Ectodermal cell (in vitro differentiated cells): ENCODE measurements at regions not wholly inside any gene's neighbourhood (a gene's known extent, or its start where the extent isn't known, plus 50 kb on each side); places are given as distances from the start of the nearest gene placed in this dataset.
"Not testable (repeated sequence)": the region's sequence is repeated elsewhere in the genome, so short reads cannot be mapped to it uniquely, and the experiment has no call there.

Experiments
- H3K27ac ChIP-seq: 2 replicates; pipeline ENCODE4 v1.7.0; 2013; ENCODE audit warnings: mild to moderate bottlenecking, low read depth, low read length; ENCODE audit not compliant: insufficient read depth, poor library complexity, severe bottlenecking
- H3K27me3 ChIP-seq: 2 replicates; pipeline ENCODE4 v1.7.0; 2013; ENCODE audit warnings: mild to moderate bottlenecking, low read length; ENCODE audit not compliant: insufficient read depth, control insufficient read depth, poor library complexity, severe bottlenecking
- H3K36me3 ChIP-seq: one replicate; pipeline ENCODE4 v1.7.0; 2013; ENCODE audit warnings: low read length; ENCODE audit not compliant: control insufficient read depth, insufficient read depth
- H3K4me1 ChIP-seq: one replicate; pipeline ENCODE4 v1.7.0; 2013; ENCODE audit warnings: low read length; ENCODE audit not compliant: control insufficient read depth, insufficient read depth
- H3K4me3 ChIP-seq: 2 replicates; pipeline ENCODE4 v1.7.0; 2013; ENCODE audit warnings: low read depth, low read length, control low read depth; ENCODE audit not compliant: insufficient read depth
- H3K9me3 ChIP-seq: 2 replicates; pipeline ENCODE4 v1.7.0; 2013; ENCODE audit warnings: mild to moderate bottlenecking, low read length, moderate library complexity; ENCODE audit not compliant: control insufficient read depth
- WGBS, 2 experiments: methylation state at CpG; one replicate each; pipeline ENCODE4 v1.1.7; 2013; ENCODE audit warnings: missing lambda C conversion rate in 2 of 2; 5-methylcytosine and 5-hydroxymethylcytosine counted together

DNA sequence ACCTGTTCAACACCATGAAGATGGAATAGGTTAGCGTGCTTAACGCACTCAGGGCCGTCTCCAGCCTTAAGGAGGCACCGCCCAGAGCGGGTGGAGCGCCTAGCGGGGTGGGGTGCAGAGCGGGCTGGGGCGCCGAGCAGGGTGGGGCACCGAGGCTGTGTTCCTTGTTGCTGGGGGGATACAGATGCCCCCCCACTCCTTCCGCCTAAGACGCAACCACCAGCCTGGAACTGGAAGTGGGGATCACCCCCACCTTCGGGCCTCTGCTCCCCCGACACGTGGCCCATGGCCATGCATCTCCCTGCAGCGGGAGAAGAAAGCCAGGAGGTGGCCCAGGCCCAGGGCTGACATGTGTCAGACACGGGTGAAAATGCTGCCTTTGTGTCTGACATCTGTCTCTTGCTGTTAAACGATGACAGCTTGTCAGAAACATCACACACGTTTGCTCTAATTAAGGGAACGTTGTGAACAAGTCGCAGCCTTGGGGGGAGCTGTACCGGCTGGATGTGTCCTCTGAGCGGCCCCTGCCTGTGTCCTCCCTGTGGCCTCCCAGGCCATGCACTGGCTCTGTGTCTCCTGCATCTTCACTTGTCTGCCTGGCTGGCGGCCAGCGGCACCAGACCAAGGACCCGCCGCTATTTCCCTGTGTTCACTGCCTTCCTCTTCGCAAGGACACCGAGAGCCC is 192.5 kb downstream of the LAT start:
- not testable (repeated sequence) for H3K27me3 ChIP-seq, H3K36me3 ChIP-seq, H3K27ac ChIP-seq, H3K4me1 ChIP-seq, H3K4me3 ChIP-seq, H3K9me3 ChIP-seq
- 90 to 94% methylated on average over 30 of the region's 30 CpGs for WGBS, 2 experiments

DNA sequence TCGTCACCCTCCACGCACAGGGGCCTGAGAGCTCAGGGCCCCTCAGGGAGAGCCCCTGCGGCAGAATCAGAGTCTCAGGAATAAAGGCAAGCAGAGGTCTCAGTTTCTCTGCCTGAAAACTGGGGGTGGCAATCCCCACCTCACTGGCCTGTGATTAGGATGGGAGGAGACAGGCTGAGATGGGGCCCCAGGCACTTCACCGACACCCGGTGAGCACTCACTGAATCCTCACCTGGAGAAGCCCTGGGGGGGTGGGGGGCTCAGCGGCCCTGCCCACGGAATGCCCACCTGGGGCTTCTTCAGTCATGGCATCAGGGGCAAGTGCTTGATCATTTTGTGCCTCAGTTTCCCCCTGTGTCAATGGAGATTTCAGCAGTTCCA is 192.0 kb downstream of the LAT start:
- 95 to 97% methylated on average over 3 to 5 of the region's 7 CpGs for WGBS, 2 experiments
- H3K4me1 ChIP-seq, H3K9me3 ChIP-seq, H3K27ac ChIP-seq, H3K36me3 ChIP-seq, H3K27me3 ChIP-seq, H3K4me3 ChIP-seq: not testable (repeated sequence)

DNA sequence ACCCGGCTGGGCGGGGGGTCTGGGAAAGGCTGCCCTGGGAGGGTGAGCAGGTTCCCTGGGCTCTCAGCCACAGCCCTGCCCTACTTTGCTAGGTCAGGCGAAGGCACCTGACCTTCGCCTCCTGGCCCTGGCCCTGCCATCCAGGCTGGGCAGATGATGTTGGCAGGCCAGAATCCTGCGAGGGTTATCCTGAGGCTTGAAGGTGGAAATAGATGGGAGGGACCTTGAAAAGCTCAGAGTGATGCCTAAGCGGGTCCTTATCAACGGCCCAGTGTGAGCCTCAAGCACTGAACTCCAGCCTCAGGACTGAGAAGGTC is 191.3 kb downstream of the LAT start:
- not testable (repeated sequence) for H3K9me3 ChIP-seq, H3K36me3 ChIP-seq, H3K4me1 ChIP-seq, H3K27me3 ChIP-seq, H3K27ac ChIP-seq, H3K4me3 ChIP-seq
- WGBS, 2 experiments = 88% methylated on average over 7 of the region's 7 CpGs

DNA sequence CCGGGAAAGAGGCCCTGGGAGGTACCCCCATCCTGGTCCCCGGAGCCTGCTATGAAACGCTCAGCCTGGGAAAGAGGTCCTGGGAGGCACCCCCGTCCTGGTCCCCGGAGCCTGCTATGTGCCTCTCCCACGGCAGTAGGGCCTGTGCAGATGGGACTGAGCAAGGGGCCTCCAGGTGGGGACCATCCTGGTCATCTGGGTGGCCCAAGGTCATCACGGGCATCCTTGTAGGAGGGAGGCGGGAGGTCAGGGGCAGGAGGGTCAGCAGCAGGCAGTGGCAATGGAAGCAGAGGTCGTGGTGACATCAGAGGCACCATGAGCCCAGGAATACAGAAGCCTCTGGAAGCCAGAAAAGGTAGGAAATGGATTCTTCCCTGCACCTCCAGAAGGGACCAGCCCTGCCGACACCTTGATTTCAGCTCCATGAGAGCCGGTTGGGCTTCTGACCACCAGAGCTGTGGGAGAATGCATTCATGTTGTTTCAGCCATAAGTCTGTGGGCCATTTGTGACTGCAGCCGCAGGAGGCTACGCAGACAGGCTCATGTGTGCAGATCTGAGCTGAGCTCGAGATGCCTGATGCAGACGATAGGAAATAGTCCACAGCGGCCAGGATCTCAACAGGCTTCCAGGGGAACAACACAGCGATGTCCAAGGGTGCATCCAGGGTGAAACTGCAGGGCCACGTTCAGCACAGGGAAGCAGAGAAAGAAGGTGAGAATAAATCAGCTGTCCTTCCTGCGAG is 190.7 kb downstream of the LAT start:
- not testable (repeated sequence) for H3K27me3 ChIP-seq, H3K4me3 ChIP-seq, H3K9me3 ChIP-seq, H3K4me1 ChIP-seq, H3K36me3 ChIP-seq, H3K27ac ChIP-seq
- WGBS, 2 experiments = 94% methylated on average over 19 of the region's 19 CpGs

DNA sequence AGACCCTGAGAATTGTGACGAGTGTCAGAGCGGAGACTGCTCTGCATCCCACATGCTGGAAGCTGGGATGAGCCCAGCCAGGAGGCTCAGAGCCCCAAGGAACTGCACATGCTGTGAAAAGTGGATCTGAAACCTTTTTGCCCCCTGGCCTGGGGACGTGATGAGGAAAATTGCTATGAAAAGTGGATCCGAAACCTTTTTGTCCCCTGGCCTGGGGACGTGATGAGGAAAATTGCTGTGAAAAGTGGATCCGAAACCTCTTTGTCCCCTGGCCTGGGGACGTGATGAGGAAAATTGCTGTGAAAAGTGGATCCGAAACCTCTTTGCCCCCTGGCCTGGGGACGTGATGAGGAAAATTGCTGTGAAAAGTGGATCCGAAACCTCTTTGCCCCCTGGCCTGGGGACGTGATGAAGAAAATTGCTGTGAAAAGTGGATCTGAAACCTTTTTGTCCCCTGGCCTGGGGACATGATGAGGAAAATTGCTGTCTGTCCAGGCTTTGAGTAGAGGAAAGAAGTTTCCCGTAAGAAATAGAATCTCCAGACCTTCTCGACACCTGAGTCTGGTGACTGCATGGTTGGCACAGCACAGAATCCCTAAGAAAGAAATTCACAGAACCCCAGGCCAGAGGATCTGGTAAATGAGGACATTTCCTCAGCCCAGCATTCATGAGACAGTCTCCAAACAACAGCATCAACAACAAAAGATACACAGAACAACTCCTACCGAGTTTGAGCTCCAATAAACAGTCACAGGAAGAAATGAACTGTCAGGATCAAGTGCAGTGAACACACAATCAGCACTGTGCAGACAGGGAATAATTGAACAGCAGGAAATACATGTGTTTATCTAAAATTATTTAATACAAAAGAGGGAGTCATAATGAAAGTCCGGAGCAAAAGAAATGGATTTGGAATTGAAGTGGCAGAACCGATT is 188.8 kb downstream of the LAT start:
- WGBS, 2 experiments = 94 to 95% methylated on average over 14 to 16 of the region's 16 CpGs

DNA sequence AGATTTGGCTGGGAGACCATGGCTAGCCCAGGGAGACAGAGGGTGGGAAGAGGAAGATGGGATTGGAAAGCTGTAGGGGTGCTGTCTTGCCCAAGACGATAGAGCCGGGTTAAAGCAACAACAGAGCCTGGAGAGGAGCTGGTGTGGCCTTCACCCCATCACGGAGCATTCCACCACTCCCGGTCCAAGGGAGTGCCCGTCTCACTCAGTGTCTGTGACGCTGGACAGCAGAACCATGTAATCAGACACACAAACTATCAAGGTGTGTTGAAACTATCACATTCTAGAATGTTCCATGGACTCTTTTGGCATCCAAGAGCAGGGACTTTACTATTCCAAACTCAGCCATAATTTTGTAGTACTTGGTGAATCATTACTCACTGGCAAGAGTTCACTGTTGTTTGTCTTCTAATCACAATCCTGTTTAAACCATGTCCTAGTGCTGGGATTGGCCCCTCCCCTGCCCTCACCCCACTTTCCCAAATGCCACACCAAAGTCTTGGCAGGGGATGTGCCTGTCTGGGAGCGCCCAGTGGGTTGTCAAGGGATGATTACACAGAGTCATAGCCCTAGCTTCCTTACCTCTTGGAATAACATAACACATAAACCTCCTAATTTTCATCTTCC is 187.4 kb downstream of the LAT start:
- WGBS, 2 experiments = 95 to 99% methylated on average over 7 of the region's 7 CpGs

More for the DNA sequence above, 188.8 kb downstream of the LAT start:
- H3K4me3 ChIP-seq, H3K27me3 ChIP-seq, H3K36me3 ChIP-seq, H3K27ac ChIP-seq, H3K9me3 ChIP-seq, H3K4me1 ChIP-seq: not testable (repeated sequence)

DNA sequence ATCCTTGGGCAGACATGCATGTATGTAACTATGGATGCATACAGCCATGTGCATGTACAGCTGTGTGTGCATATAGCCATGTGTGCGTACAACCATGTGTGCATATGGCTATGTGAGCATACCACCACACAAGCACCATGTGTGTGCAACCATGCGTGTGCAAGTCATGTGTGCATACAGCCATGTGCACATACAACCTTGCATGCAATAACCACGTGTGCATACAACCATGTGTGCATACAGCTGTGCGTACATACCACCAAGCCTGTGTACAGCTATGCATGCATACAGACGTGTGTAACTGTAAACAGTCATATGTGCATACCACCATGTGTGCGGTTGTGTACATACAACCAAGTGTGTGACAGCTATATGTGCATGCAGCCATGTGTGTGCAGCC is 186.4 kb downstream of the LAT start:
- WGBS, 2 experiments = 97% methylated on average over 6 of the region's 6 CpGs
- not testable (repeated sequence) for H3K27ac ChIP-seq, H3K4me3 ChIP-seq, H3K4me1 ChIP-seq, H3K36me3 ChIP-seq, H3K9me3 ChIP-seq, H3K27me3 ChIP-seq

More for the DNA sequence above, 187.4 kb downstream of the LAT start:
- H3K27ac ChIP-seq, H3K4me3 ChIP-seq, H3K9me3 ChIP-seq, H3K4me1 ChIP-seq, H3K36me3 ChIP-seq, H3K27me3 ChIP-seq: not testable (repeated sequence)

DNA sequence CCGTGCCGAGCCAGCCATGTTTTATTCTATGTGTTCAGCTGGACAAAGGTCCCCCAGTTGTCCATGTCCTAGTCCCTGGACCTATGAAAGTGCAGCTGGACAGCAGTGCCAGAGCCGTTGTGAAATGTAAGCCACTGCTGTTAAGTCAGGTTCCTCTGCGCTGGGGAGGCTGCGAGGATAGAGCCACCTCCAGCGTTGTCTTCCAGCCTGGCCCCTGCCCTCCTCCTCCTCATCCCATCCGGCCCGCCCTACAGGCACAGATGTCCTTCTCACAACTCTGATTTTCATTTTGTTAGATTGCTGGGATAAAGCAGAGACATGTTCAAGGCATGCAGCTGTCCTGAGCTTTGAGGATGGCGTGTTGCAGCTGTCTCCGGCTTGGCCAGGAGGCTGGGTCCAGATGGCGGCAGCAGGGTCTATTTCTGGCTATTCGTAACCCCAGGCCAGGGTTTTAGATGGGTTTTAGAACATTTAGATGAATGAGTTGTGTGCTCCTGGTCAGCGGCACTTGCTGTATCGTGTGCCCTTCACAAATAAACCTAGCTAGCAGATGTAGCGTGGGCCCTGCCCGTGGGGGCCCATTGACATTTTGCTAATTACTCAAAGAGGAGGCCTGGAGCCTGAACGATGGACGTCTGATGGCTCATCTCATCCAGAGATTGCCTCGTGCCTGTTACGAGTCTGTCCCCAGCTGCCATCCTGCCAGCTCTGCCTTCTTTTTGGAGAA is 185.7 kb downstream of the LAT start:
- H3K27me3 ChIP-seq, H3K4me3 ChIP-seq, H3K36me3 ChIP-seq, H3K9me3 ChIP-seq, H3K4me1 ChIP-seq, H3K27ac ChIP-seq: not testable (repeated sequence)
- WGBS, 2 experiments = 91 to 93% methylated on average over 20 of the region's 20 CpGs

DNA sequence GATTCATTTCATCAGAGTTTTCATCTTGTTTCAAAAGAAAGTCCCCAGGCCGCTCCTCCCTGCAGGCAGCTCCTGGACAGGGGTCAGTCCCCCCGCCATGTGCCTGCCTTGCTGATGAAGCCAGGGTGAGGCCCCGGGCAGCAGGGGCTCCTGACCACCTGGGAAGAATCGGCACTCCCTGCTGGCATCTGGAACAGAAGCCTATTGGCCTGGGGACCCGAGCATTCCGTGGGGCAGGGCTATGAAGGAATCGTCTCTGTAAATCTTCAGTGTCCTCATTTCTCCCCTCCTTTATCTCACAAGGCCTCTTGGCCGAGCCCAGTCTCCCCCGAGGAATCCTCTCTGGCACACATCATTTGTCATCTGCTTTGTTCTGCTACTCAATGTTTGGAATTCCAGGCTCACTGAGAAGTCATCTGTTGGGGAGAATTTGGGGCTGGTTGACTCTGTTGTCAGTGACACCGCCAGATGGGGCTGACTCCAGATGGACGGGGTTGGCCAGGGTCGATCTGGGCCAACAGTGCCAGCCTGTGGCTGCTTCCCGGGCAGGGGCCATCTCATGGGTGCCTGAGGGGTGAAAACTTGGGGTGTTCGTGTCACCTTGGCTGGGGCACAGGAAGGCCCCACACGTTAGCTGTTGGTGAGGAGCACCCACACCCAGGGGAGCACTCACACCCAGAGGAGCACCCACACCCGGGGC is 184.6 kb downstream of the LAT start:
- not testable (repeated sequence) for H3K27ac ChIP-seq, H3K9me3 ChIP-seq, H3K36me3 ChIP-seq, H3K4me1 ChIP-seq, H3K4me3 ChIP-seq, H3K27me3 ChIP-seq
- 82 to 90% methylated on average over 13 to 14 of the region's 16 CpGs for WGBS, 2 experiments
